NOMO-1 treated with DMSO at 0.1 percent for 48 hours (cell line): ENCODE measurements at regions not wholly inside any gene's neighbourhood (a gene's known extent, or its start where the extent isn't known, plus 50 kb on each side); places are given as distances from the start of the nearest gene placed in this dataset.
A peak's percentile ranks its signal among the peaks of the same experiment; 100 is the strongest.

Experiments used
- DNase-seq: peaks from one replicate; lab custom pipeline; 2025; ENCODE audit not compliant: unreplicated experiment; lab: John Stamatoyannopoulos, UW

GRCh38 chr1:218633238-218633988, 288.3 kb downstream of the TGFB2 start:
- no peak for DNase-seq

DNA sequence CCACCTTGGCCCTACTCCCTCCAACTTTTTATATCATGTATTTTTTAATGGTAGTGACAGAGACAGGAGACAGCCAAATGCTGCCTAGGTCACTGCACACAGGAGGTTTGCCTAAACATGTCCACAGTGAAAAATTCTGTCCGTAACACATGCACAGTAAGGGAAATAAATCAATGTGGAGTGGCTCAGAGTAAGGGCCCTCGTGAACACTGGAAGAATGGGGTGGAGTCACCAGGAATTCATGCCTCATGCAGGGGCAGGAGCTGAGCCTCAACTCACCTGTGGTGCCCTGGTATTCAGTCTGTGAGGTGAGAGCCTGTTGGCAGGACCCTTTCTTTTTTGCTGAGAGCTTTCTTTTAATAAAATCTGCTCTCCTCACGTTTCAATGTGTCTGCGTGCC, 289.1 kb downstream of the TGFB2 start:
- DNase-seq: no peak

DNA sequence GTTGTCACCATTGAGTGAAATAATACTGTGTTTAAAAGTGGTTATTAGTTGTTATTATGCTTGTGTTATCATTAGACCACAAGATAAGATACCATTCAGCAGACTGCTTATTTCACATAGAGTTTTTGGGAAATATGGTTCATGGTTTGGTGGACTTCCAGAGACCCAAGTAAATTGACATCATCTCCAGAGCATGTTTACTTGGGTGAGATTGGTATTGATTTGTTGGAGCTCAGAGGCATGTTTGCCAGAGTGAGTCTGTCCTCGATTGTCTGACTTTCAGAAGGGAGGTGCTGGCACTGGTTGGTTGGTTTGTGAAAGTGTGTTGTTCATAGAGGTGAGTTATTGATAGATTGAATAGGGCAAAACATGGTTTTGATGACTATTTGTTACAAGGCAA, 291.4 kb downstream of the TGFB2 start:
- DNase-seq: no peak

DNA sequence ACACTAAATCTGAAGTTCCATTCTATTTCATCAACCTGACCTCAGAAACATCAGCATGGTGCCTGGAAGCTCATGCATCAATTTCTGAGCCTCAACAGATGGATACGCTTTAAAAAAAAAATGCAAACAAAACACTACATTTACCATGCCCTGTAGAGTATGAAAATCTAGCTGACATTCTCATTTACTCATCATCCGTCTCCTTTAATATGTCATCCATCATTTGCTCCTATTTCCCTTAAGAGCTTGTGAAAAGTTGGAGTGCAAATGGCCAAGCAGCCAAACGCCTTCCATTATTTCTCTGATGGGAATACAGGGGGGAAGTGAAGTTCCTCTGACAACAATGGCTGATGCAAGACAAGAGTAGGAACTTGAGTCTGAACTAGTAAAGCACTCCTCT, 295.0 kb downstream of the TGFB2 start:
- DNase-seq: no peak

GRCh38 chr1:218642033-218642948, 297.2 kb downstream of the TGFB2 start:
- DNase-seq: peak; percentile 2

DNA sequence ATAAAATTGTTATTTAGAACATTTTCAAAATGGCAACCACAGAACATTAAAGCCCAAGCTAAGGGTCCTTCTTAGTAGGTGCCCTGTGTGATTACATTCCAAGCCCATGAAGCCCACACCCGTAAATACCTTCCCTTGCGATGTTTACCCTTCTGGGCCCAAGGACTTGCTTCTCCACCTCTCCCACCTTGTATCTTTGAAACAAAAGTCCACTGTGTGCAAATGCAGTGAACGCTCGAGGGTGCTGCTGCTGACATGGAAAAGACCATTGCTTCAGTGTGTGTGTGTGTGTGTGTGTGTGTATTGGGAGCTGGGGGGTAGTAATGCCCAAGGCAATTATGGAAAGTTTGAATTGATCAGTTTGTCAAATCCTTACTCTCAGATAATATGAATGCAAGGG, 298.1 kb downstream of the TGFB2 start:
- DNase-seq: no peak

GRCh38 chr1:218643926-218644325, 298.8 kb downstream of the TGFB2 start:
- no peak for DNase-seq

- DNase-seq: no peak
Observed at GRCh38 chr1:218646288-218646687, 301.2 kb downstream of the TGFB2 start.

DNA sequence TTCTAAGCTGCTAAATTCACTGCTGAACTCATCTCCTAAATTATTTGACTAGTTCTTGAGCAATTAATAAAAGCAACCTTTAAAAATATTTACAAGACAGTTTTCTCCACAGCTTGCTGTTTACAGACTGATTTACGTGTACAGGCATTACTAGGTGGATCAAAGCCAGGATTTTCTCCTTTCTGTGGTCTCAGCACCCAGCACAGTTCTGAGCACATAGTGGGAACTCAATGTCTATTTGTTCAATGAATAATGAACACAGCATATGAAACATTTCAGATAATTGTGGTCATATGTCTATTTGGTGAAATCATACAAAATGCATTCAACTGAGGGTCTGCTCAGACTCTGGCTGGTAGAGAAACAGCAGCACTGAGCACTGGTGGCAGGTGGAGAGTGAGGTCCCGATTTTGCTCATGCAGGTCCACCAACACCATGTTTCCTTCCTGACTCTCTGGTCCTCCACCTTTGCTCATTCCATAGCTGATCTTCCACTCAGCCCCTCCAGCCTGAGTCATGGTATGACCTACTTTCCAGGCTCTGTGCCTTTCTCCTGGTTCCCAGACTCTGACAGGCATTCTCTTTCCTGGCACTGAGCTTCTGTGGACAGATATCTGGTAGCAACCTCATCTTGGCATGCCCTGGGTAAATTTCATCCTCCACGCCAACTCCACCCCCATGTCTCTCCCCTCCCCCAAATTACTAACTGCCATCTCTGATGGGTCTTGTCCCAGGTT, 311.3 kb downstream of the TGFB2 start:
- DNase-seq: no peak

DNA sequence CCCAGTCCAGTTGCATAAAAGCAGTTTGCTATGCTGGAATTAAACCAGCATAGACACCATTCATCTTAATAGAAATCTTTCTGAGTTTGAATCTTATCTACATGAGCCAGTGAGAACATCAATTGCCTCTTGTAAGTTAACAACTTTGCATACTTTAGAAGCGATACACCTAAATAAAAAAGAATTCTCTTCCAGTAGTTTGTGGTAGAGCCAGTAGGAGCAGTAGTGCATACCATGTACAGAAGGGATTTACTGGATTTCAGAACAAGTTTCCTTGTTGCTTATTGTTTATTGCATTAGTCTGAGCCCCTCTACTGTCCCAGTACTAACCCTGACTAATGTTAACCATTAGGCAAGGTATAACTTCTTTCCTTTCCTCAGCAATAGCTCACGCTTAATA, 313.1 kb downstream of the TGFB2 start:
- no peak for DNase-seq

DNA sequence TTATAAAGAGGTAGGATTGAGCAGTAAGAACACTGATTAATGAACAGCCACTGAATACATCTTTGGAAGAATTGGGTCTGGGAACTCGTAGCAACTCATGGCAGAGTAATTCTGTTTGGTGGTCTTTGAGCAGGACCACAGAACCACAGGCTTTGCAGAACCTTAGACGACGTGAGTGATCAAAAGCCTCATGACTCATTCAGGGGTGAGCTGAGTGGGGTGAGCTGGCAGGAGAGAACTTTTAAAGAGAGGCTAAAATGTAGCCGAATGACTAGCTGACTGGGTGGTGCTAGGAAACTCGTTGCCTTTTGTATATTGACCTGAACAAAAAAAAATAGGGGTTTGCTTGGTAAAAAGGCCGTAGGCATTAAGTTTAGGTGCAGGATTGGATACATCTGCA, 313.8 kb downstream of the TGFB2 start:
- DNase-seq: no peak

- no peak for DNase-seq
Observed at GRCh38 chr1:218659911-218660677, 315.0 kb downstream of the TGFB2 start.

DNA sequence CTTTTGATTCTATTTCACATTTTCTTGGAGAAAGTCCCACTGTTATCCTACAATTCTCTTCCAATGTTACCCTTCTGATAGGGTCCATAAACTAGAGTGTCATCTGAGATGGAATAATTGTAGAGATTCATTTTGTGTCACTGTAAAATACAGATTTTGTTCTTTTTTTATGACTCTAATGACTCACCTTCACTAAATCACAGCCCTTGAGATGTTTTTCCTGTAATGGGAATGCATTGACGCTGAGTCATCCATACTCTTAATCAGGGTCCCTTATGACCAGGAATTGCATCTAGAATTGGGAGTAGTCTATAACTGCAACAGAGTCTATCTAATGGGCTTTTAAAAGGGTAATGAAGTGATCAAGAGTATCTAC, 315.5 kb downstream of the TGFB2 start:
- DNase-seq: no peak

DNA sequence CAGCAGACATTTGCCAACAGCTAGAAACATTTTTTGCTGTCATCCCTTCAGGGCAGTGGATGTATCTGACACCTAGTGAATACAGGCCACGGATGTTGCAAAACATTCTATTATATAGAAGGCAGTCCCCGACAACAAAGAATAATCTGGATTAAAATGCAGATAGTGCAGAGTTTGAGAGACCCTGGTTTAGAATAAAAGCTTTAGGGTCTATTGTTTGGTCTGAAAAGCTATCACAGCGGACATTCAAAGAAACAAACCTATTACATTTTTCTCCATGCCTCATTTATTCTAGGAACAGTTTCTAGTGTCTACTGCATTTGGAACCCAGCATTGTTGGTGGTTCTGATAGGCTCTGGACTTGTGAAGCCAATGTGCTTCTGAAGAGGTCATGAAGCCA, 316.3 kb downstream of the TGFB2 start:
- DNase-seq: no peak

DNA sequence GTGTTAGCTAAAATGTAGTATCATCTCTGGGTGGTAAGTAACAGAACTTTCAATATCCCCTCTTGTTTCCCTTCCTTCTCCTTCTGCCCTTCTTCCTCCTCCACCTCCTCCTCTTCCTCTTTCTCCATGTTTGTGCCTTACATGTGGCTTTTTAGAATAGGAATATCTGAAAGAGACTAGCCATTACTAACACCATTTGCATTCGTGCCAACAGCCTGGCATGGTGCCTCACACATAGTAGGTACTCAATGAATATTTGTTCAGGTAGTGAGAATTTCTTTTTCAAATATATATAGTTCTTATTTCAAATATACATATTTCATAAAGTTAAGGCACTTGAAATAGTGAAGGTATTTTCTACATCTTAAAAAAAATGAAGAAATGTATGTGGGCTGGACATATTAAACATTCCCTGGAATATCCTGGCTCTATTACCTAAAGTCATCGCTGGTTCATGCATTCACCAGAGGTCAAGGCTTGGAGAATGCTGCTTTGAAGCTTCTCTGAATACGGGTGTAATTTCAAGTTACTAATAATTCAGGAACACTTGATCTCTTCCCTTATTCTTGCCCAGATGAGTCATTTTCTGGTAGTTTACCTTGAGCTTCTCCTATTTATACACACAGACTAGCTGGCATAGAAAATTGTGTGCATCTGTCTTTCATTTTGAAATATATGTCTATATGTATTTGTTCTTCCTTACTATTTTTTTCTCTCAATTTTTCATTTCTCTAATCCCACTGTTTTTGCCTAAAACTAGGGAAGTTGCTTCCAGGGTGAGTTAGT, 319.4 kb downstream of the TGFB2 start:
- DNase-seq: no peak

- DNase-seq: no peak
Observed at GRCh38 chr1:218665221-218665620, 320.1 kb downstream of the TGFB2 start.

DNA sequence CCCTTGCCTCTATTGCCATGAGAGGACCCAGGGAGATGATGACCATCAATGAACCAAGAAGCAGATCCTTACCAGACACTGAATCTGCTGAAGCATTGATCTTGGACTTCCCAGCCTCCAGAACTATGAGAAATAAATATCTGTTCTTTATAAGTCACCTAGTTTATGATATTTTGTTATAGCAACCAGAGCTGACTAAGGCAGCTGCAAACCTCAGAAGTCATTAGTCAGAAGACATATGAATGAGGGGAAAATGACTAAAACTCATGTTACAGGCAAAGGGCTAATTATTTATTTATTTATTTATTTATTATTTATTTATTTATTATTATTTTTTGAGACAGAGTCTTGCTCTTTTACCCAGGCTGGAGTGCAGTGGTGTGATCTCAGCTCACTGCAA, 321.1 kb downstream of the TGFB2 start:
- DNase-seq: no peak

DNA sequence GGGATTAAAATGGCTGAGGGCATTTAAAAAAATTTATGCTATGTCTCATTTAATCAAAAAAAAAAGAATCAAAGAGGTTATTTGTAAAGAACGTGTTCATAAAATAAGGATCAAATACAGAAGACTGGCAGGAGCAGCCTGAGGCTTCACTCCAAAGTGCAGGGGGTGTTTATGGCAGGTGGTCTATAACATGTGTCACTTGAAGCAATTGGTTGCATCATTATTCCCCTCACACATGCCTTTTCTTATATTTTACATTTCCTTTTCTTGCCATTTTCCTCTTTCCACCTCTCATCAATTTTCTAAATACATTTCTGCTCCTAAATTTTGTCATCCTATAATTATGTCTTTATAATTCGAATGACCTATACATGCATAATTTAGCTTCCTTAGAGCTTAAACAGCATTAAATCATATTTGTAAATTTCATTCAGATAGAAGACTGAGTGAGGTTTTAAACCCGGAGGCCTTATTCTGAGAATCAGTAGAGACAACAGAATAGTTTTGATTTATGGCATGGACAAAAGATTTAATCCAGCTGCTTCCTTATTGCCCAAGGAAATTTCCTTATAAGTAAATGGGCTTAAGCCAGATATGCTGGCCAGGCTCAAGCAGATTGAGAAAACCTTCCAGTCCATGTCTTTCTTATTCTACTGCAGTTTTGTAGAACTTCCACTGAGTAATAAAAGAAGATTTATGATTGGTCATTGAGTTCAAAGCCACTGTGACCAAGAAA, 322.8 kb downstream of the TGFB2 start:
- no peak for DNase-seq

- DNase-seq: no peak
Observed at GRCh38 chr1:218669431-218669830, 324.3 kb downstream of the TGFB2 start.
